ENCODE measurements at regions not wholly inside any gene's neighbourhood (a gene's known extent, or its start where the extent isn't known, plus 50 kb on each side); places are given as distances from the start of the nearest gene placed in this dataset.

DNA sequence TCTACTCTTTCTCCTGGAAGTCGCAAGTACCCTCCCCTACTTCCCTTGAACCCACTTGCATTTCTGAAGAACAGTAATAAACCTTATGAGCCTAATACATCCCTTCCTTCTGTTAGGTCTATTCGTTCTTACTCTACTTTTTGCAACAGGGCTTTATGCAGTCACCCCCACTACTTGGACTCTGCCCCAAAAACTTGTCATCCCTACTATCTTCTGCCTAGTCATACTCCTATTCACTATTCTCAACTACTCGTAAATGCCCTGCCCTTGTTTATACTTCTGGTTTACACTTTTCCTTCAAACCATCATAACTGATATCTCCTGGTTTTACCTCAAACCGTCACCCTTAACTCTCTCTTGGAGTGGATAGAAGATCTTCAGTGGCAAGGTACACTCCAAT is 55.2 kb upstream of the SLIT2 start:
- POLR2A ChIA-PET, result no interaction called here
- Histone ChIP-seq H3K27me3 (ENCODE audit: control insufficient read depth, insufficient read depth, low read length) (no peaks in the 10 kb centered on the region), H3K4me1 (ENCODE audit: control insufficient read depth, insufficient read depth, low read length) (no peaks in the 10 kb centered on the region), H3K36me3 (ENCODE audit: control insufficient read depth, insufficient read depth, low read length) (no peaks in the 10 kb centered on the region), H3K4me3 (ENCODE audit: low read depth in 2 of 2, low read length in 2 of 2) (no peak overlapping the region), H3K9me3 (ENCODE audit: control insufficient read depth, insufficient read depth, low read depth, low read length) (no peaks in the 10 kb centered on the region), H3K27ac (ENCODE audit: low read length) (no peak overlapping the region)
- in situ Hi-C loops (cut with HindIII; ENCODE audit: low pct_unique_long_range_greater_than_20kb, low sequenced_read_pairs), result no loop called here
- CTCF ChIA-PET, result no interaction called here
- BruUV-seq (replicated peaks), result no TSS peak
- TF ChIP-seq POLR2AphosphoS5 (IDR thresholded peaks at IDR 0.05; ENCODE audit: low read depth, low read length), result no peak
- DNase-seq (ENCODE audit: low read depth, low spot score) (no peak), ATAC-seq (no peak)
- intact Hi-C loops (cut with micrococcal nuclease; ENCODE audit: unreplicated experiment), result no loop called here

DNA sequence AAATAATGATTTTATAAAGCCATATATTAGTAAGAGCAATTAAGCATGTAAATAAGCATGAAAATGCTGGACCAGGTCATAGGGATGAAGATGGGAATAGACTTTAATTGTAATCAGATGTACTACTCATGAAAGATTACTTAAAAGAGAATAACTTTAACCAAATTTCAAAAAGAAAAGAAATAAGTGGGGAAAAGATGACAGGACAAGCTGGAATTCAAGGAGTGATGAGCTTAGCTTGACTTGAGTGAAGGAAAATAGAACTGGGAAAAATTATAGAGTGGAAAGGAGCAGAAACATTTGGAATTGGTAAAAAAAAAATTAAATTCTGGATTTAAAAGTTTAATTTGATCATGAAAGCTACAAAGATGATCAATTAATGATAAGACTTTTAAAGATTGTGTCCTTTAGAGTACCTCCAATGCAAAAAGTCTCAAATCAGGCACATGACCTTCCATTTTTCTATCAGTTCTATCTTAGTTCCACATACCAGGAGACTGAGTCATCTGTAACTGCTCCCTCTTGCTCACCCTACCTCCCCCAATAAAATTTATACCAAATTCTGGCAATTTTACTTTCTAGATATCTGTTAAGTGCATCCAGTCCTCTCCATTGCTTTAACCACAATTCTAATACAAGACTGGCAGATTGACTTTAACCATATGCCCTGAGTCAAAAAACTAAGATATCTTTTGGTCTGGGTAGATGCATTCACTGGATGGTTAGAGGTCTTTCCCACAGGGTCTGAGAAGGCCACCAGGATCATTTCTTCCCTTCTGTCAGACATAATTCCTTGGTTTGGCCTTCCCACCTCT is 56.4 kb upstream of the SLIT2 start:
- in situ Hi-C loops (cut with HindIII; ENCODE audit: low pct_unique_long_range_greater_than_20kb, low sequenced_read_pairs), result no loop called here
- no peak for TF ChIP-seq POLR2AphosphoS5 (IDR thresholded peaks at IDR 0.05; ENCODE audit: low read depth, low read length)
- TF ChIP-seq TCF7L2 (IDR thresholded peaks at IDR 0.05; ENCODE audit: low read depth, low read length), result no peak
- TF ChIP-seq REST (IDR thresholded peaks at IDR 0.05; ENCODE audit: insufficient read depth in 1 of 2, low read depth in 2 of 2, low read length in 1 of 2), result no peak
- Histone ChIP-seq H3K4me3 (ENCODE audit: low read depth in 2 of 2, low read length in 2 of 2) (no peak overlapping the region), H3K4me1 (ENCODE audit: control insufficient read depth, insufficient read depth, low read length) (no peaks in the 10 kb centered on the region), H3K36me3 (ENCODE audit: control insufficient read depth, insufficient read depth, low read length) (no peaks in the 10 kb centered on the region), H3K9me3 (ENCODE audit: control insufficient read depth, insufficient read depth, low read depth, low read length) (no peaks in the 10 kb centered on the region), H3K27ac (ENCODE audit: low read length) (no peak overlapping the region), H3K27me3 (ENCODE audit: control insufficient read depth, insufficient read depth, low read length) (no peaks in the 10 kb centered on the region)
- intact Hi-C loops (cut with micrococcal nuclease; ENCODE audit: unreplicated experiment), result no loop called here
- BruUV-seq (replicated peaks), result no TSS peak
- CTCF ChIA-PET, result no interaction called here
- ATAC-seq, result no peak
- POLR2A ChIA-PET, result no interaction called here
- no peak for DNase-seq (ENCODE audit: low read depth, low spot score)

- no peaks in the 10 kb centered on the region for H3K27me3 ChIP-seq (ENCODE audit: control insufficient read depth, insufficient read depth, low read length)
- TF ChIP-seq SIN3A (IDR thresholded peaks at IDR 0.05; ENCODE audit: borderline replicate concordance, insufficient read depth, low read depth, low read length) (no peak), CTCF (IDR thresholded peaks at IDR 0.05) (no peak), POLR2AphosphoS5 (IDR thresholded peaks at IDR 0.05; ENCODE audit: low read depth, low read length) (no peak), TCF7L2 (IDR thresholded peaks at IDR 0.05; ENCODE audit: low read depth, low read length) (no peak), REST (IDR thresholded peaks at IDR 0.05; ENCODE audit: insufficient read depth in 1 of 2, low read depth in 2 of 2, low read length in 1 of 2) (no peak)
- DNase-seq (ENCODE audit: low read depth, low spot score), result no peak
- POLR2A ChIA-PET, result no interaction called here
- no peaks in the 10 kb centered on the region for H3K4me1 ChIP-seq (ENCODE audit: control insufficient read depth, insufficient read depth, low read length)
- CTCF ChIA-PET, result no interaction called here
- H3K27ac ChIP-seq (ENCODE audit: low read length), result no peak overlapping the region
- intact Hi-C loops (cut with micrococcal nuclease; ENCODE audit: unreplicated experiment), result no loop called here
- H3K9me3 ChIP-seq (ENCODE audit: control insufficient read depth, insufficient read depth, low read depth, low read length), result no peaks in the 10 kb centered on the region
- H3K4me3 ChIP-seq (ENCODE audit: low read depth in 2 of 2, low read length in 2 of 2), result no peak overlapping the region
- ATAC-seq, result no peak
- no TSS peak for BruUV-seq (replicated peaks)
- in situ Hi-C loops (cut with HindIII; ENCODE audit: low pct_unique_long_range_greater_than_20kb, low sequenced_read_pairs), result no loop called here
- no peaks in the 10 kb centered on the region for H3K36me3 ChIP-seq (ENCODE audit: control insufficient read depth, insufficient read depth, low read length)
Observed at GRCh38 chr4:20194123-20195013, 57.3 kb upstream of the SLIT2 start.

All from Panc1 (cell line).